ENCODE measurements at regions not wholly inside any gene's neighbourhood (a gene's known extent, or its start where the extent isn't known, plus 50 kb on each side); places are given as distances from the start of the nearest gene placed in this dataset.

- Histone ChIP-seq H3K9me3 (ENCODE audit: low read depth) (no peaks in the 10 kb centered on the region), H3K79me2 (no peaks in the 10 kb centered on the region), H3K36me3 (replicated peaks; ENCODE audit: insufficient read depth, low read depth) (no peaks in the 10 kb centered on the region), H3K27me3 (no peaks in the 10 kb centered on the region), H3K4me2 (no peak overlapping the region), H3K4me3 (no peak overlapping the region), H3K4me1 (ENCODE audit: insufficient read depth) (no peaks in the 10 kb centered on the region), H2AFZ (no peak overlapping the region), H3K27ac (no peak overlapping the region), H4K20me1 (ENCODE audit: insufficient read depth, poor library complexity, severe bottlenecking) (no peaks in the 10 kb centered on the region), H3K9me2 (replicated peaks; ENCODE audit: insufficient read depth) (no peaks in the 10 kb centered on the region)
- no peak for DNase-seq (ENCODE audit: low spot score)
- TF ChIP-seq EZH2 (IDR thresholded peaks at IDR 0.05; ENCODE audit: borderline replicate concordance) (no peak), CTCF (IDR thresholded peaks at IDR 0.05; ENCODE audit: poor library complexity) (no peak), EZH2phosphoT487 (IDR thresholded peaks at IDR 0.05; ENCODE audit: low read depth, severe bottlenecking, unreplicated experiment) (no peak)
- WGBS (ENCODE audit: low lambda C conversion rate, missing lambda C conversion rate) = 70% methylated on average over 1 of the region's 1 CpG
Observed at GRCh38 chr5:163172540-163173338, 264.7 kb upstream of the CCNG1 start.

- no peaks in the 10 kb centered on the region for H4K20me1 ChIP-seq (ENCODE audit: insufficient read depth, poor library complexity, severe bottlenecking)
- TF ChIP-seq CTCF (IDR thresholded peaks at IDR 0.05; ENCODE audit: poor library complexity) = no peak
- TF ChIP-seq EZH2phosphoT487 (IDR thresholded peaks at IDR 0.05; ENCODE audit: low read depth, severe bottlenecking, unreplicated experiment) = no peak
- TF ChIP-seq EZH2 (IDR thresholded peaks at IDR 0.05; ENCODE audit: borderline replicate concordance) = no peak
Observed at GRCh38 chr5:163177971-163178370, 259.4 kb upstream of the CCNG1 start.

GRCh38 chr5:163185315-163185714, 252.1 kb upstream of the CCNG1 start:
- Histone ChIP-seq H3K9me2 (replicated peaks; ENCODE audit: insufficient read depth) (no peaks in the 10 kb centered on the region), H3K4me2 (no peak overlapping the region), H3K36me3 (replicated peaks; ENCODE audit: insufficient read depth, low read depth) (no peaks in the 10 kb centered on the region), H3K9me3 (ENCODE audit: low read depth) (no peaks in the 10 kb centered on the region), H3K79me2 (no peaks in the 10 kb centered on the region), H3K27me3 (no peaks in the 10 kb centered on the region), H3K4me3 (no peak overlapping the region), H3K27ac (no peak overlapping the region), H4K20me1 (ENCODE audit: insufficient read depth, poor library complexity, severe bottlenecking) (no peaks in the 10 kb centered on the region), H3K4me1 (ENCODE audit: insufficient read depth) (no peaks in the 10 kb centered on the region), H2AFZ (no peak overlapping the region)
- no peak for DNase-seq (ENCODE audit: low spot score)
- TF ChIP-seq EZH2phosphoT487 (IDR thresholded peaks at IDR 0.05; ENCODE audit: low read depth, severe bottlenecking, unreplicated experiment) (no peak), EZH2 (IDR thresholded peaks at IDR 0.05; ENCODE audit: borderline replicate concordance) (no peak), CTCF (IDR thresholded peaks at IDR 0.05; ENCODE audit: poor library complexity) (no peak)
- WGBS (ENCODE audit: low lambda C conversion rate, missing lambda C conversion rate) = 93% methylated on average over 4 of the region's 4 CpGs

More at GRCh38 chr5:163177971-163178370, 259.4 kb upstream of the CCNG1 start:
- Histone ChIP-seq H3K4me2 (no peak overlapping the region), H3K9me2 (replicated peaks; ENCODE audit: insufficient read depth) (no peaks in the 10 kb centered on the region), H3K4me3 (no peak overlapping the region), H3K27ac (no peak overlapping the region), H3K27me3 (no peaks in the 10 kb centered on the region), H3K79me2 (no peaks in the 10 kb centered on the region), H3K9me3 (ENCODE audit: low read depth) (no peaks in the 10 kb centered on the region), H3K36me3 (replicated peaks; ENCODE audit: insufficient read depth, low read depth) (no peaks in the 10 kb centered on the region), H2AFZ (no peak overlapping the region), H3K4me1 (ENCODE audit: insufficient read depth) (no peaks in the 10 kb centered on the region)
- 81% methylated on average over 3 of the region's 3 CpGs for WGBS (ENCODE audit: low lambda C conversion rate, missing lambda C conversion rate)
- DNase-seq (ENCODE audit: low spot score) = no peak
